Urothelium cell line (cell line): ENCODE measurements at regions not wholly inside any gene's neighbourhood (a gene's known extent, or its start where the extent isn't known, plus 50 kb on each side); places are given as distances from the start of the nearest gene placed in this dataset.
"Not testable (repeated sequence)": the region's sequence is repeated elsewhere in the genome, so short reads cannot be mapped to it uniquely, and the experiment has no call there.

Source experiments
- DNase-seq: peaks from one replicate; pipeline ENCODE4 v3.0.0; 2011; ENCODE audit warnings: low spot score, mixed read lengths
- FAIRE-seq: peaks from 2 replicates; lab custom pipeline; 2011; peaks lifted over from hg19 to GRCh38; lab: Jason Lieb, UNC

DNA sequence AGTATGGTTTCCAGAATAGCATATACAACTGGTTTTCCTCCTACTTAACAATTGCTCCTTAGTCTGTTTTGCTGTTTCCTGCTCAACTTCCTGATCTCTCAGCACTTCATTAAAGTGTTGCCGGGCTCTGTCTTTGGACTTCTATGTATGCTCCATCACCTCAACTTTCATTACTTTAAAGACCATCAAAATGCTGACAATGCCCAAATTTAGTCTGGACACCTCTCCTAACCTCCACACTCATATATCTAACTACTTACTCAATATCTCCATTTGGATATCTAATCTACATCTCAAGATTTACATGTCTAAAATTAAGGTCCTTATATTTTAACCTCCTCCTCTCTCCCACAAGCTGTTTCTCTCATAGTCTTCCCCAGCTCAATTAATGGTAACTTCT lies 54.4 kb upstream of the LGR5 start:
- FAIRE-seq (no peak), DNase-seq (no peak)

GRCh38 chr12:71376711-71377355 lies 62.8 kb upstream of the LGR5 start:
- FAIRE-seq: not testable (repeated sequence)
- DNase-seq: peak; percentile 29

- DNase-seq (no peak), FAIRE-seq (no peak)
Observed at GRCh38 chr12:71371122-71371521, 68.5 kb upstream of the LGR5 start.

DNA sequence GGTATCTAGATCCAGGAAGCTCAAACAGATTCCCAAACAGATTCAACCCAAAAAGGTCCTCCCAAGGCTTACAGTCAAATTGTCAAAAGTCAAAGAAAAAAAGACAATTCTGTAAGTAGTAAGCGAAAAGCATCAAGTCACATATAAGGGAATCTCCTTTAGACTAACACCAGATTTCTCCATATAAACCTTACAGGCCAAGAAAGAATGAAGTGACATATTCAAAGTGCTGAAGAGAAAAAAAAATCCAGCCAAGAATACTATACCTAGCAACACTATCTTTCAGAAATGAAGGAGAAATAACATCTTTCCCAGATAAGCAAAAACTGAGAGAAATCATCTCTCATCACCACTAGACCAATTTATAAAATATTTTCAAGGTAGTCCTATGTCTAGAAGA lies 79.6 kb upstream of the LGR5 start:
- FAIRE-seq (no peak), DNase-seq (no peak)

- no peak for FAIRE-seq
- DNase-seq: no peak
Observed at GRCh38 chr12:71356569-71356968, 83.0 kb upstream of the LGR5 start.

DNA sequence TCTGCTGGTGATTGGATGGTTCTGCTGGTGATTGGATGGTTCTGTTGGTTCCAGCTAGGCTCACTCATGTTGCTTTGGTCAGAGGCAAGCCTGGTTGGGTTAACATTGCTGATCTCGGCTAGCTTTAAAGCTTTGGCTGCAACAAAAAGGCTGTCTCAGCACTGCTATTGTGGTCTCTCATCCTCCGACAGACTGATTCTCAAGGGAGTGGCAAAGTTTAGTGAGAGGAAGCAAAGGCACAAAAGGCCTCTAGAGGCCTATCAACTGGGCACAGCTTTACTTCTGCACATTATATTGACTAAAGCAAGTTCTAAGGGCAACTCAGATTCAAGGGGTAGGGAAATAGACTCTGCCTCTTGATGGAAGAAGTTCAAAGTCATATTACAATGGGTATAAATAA lies 84.7 kb upstream of the LGR5 start:
- FAIRE-seq (no peak), DNase-seq (no peak)

- no peak for DNase-seq
- FAIRE-seq: no peak
Observed at GRCh38 chr12:71353607-71354006, 86.0 kb upstream of the LGR5 start.

- DNase-seq: no peak
- FAIRE-seq: no peak
Observed at GRCh38 chr12:71349950-71350349, 89.6 kb upstream of the LGR5 start.

DNA sequence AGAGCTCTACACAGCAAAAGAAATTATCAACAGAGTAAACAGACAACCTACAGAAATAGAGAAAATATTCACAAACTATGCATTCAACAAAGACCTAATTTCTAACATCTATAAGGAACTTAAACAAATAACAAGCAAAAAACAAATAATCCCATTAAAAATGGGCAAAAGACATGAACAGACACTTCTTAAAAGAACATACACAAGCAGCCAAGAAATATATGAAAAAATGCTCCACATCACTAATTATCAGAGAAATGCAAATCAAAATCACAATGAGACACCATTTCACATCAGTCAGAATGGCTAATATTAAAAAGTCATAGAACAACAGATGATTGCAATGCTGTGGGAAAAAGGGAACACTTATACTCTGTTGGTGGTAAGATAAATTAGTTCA lies 100.7 kb upstream of the LGR5 start:
- DNase-seq (no peak), FAIRE-seq (no peak)

- FAIRE-seq: no peak
- no peak for DNase-seq
Observed at GRCh38 chr12:71335963-71336257, 103.7 kb upstream of the LGR5 start.

GRCh38 chr12:71335151-71335962 lies 104.2 kb upstream of the LGR5 start:
- FAIRE-seq (no peak), DNase-seq (no peak)

DNA sequence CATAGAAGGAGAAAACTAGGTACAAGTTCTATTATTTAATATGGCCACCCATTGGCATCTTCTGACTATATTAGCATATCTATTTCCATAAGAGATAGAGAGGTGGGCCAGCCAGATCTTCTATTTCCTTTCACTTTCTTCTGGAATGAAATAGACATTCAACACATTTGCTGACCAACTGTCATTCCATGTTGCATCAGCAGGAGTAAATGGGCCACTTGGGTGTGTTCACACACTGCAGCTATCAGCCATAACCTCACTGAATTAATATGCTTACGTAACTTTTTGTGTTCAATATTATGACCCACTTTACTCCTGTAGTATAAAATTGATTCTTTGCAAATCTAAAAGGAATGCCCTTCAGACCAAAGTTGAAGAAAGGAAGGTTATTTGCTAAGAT lies 106.2 kb upstream of the LGR5 start:
- no peak for FAIRE-seq

DNA sequence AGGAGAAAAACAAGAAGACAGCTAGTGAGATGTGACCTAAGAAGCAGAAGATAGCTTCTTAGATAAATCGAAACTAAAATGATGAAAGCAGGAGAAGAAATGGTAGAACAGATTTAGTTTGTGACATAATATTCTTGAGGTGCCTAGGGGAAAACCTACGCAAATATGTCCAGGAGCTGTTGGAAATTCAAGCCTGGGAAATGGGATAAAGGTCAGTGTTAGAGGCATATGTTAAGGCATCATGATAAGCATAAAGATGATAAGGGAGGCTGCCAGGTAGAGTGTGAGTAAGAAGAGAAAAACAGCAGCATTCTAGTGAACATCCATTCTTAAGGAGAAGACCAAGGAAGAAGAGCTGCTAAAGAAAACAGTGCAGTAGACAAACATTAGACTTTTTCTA lies 109.6 kb upstream of the LGR5 start:
- no peak for FAIRE-seq
- DNase-seq: no peak

More for the DNA sequence above, 106.2 kb upstream of the LGR5 start:
- no peak for DNase-seq

- no peak for DNase-seq
- no peak for FAIRE-seq
Observed at GRCh38 chr12:71321531-71321930, 118.1 kb upstream of the LGR5 start.

GRCh38 chr12:71321130-71321529 lies 118.5 kb upstream of the LGR5 start:
- FAIRE-seq (no peak), DNase-seq (no peak)

DNA sequence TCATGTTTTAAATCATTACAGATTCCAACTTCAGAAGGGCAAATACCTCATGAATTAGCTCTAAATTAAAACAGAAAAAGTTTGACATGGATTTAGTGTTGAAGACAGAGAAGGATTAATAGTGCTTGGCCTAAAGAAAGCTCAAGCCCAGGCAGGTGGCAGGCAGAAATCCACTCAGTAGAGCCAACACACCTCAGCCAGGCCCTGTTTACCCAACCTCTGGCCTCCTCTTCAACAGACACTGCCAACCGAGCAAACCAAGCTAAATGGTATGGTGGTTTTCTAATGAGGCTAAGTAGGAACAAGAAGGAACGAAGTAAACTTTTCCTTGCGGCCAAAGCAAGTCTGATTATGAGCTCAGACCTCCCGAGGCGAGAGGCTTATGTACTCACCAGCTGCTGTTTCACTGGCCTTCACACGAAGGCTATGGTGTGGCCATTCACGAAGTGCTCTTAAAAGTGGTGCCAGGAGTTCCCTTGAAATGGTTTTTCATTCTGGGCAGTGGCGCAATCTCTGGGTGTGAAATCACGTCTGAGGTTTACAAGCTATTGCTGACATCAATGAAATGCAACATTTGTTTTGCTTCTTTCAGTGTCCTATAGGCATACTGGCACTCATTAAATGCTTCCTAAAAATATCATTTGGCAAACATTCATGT lies 124.1 kb upstream of the LGR5 start:
- DNase-seq (no peak), FAIRE-seq (no peak)

- FAIRE-seq (no peak), DNase-seq (peak; percentile 16)
Observed at GRCh38 chr12:71312768-71313403, 126.7 kb upstream of the LGR5 start.

DNA sequence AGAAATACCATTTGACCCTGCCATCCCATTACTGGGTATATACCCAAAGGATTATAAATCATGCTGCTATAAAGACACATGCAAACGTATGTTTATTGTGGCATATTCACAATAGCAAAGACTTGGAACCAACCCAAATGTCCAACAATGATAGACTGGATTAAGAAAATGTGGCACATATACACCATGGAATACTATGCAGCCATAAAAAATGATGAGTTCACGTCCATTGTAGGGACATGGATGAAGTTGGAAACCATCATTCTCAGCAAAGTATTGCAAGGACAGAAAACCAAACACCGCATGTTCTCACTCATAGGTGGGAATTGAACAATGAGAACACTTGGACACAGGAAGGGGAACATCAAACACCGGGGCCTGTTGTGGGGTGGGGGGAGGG lies 128.0 kb upstream of the LGR5 start:
- FAIRE-seq, DNase-seq: not testable (repeated sequence)

GRCh38 chr12:71306808-71307207 lies 132.8 kb upstream of the LGR5 start:
- no peak for FAIRE-seq
- no peak for DNase-seq

- FAIRE-seq (no peak), DNase-seq (no peak)
Observed at GRCh38 chr12:71304306-71304705, 135.3 kb upstream of the LGR5 start.

GRCh38 chr12:71303199-71303598 lies 136.4 kb upstream of the LGR5 start:
- FAIRE-seq: no peak
- peak; percentile 30 for DNase-seq
